Ishikawa (cell line): ENCODE measurements at regions not wholly inside any gene's neighbourhood (a gene's known extent, or its start where the extent isn't known, plus 50 kb on each side); places are given as distances from the start of the nearest gene placed in this dataset.

ENCODE experiments used
- CEBPB ChIP-seq: IDR thresholded peaks from 2 replicates; pipeline ENCODE4 v1.6.1; 2012
- CREB1 ChIP-seq: IDR thresholded peaks from 2 replicates; pipeline ENCODE4 v1.6.1; 2012; ENCODE audit warnings: low read depth
- EGR1 ChIP-seq: IDR thresholded peaks from 2 replicates; pipeline ENCODE4 v1.6.1; 2012
- EP300 ChIP-seq: IDR thresholded peaks from 2 replicates; pipeline ENCODE4 v1.6.1; 2012; ENCODE audit warnings: borderline replicate concordance
- FOXM1 ChIP-seq: IDR thresholded peaks from 2 replicates; pipeline ENCODE4 v1.6.1; 2012; ENCODE audit warnings: low read depth, borderline replicate concordance
- NFIC ChIP-seq: IDR thresholded peaks from 2 replicates; pipeline ENCODE4 v1.6.1; 2012
- RAD21 ChIP-seq: IDR thresholded peaks from 2 replicates; pipeline ENCODE4 v1.6.1; 2012; ENCODE audit warnings: low read depth
- TAF1 ChIP-seq: IDR thresholded peaks from 2 replicates; pipeline ENCODE4 v1.6.1; 2012; ENCODE audit warnings: low read depth, mild to moderate bottlenecking
- TCF12 ChIP-seq: IDR thresholded peaks from 2 replicates; pipeline ENCODE4 v1.6.1; 2012; ENCODE audit warnings: low read depth
- TEAD4 ChIP-seq: IDR thresholded peaks from 2 replicates; pipeline ENCODE4 v1.6.1; 2012
- YY1 ChIP-seq: IDR thresholded peaks from 2 replicates; pipeline ENCODE4 v1.6.1; 2012; ENCODE audit warnings: low read depth
- ZBTB7A ChIP-seq: IDR thresholded peaks from 2 replicates; pipeline ENCODE4 v1.6.1; 2012; ENCODE audit warnings: low read depth
- TF ChIP-seq, protein P1 (sequence below): IDR thresholded peaks from 2 replicates; pipeline ENCODE4 v1.6.1; 2012
- TF ChIP-seq, protein P2 (sequence below): IDR thresholded peaks from 2 replicates; pipeline ENCODE4 v1.6.1; 2012
- TF ChIP-seq, protein P3 (sequence below): IDR thresholded peaks from 2 replicates; pipeline ENCODE4 v1.6.1; 2012; ENCODE audit warnings: low read depth, mild to moderate bottlenecking

DNA sequence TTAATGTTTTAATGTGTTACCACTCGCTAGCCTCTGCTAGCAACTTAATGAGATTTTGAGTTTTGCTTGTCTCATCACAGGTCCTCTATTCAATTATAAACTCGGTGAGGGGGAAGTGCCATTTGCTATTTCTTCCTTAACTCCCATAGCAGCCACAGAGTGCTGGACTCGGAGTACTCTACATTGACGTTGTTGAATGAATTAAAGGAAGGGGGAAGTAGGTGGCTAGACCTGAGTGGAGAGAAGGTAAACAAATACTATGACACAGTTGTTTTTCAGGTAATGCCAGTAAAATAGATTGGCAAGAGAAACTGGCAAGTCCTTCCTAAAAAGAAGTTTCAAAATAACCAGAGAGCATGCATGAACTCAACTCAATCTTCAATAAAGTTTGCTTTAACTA lies 339.3 kb downstream of the HRH4 start:
- TF ChIP-seq ZBTB7A (no peak), EGR1 (no peak), NFIC (no peak), CEBPB (no peak)
- TF ChIP-seq, protein P1, sequence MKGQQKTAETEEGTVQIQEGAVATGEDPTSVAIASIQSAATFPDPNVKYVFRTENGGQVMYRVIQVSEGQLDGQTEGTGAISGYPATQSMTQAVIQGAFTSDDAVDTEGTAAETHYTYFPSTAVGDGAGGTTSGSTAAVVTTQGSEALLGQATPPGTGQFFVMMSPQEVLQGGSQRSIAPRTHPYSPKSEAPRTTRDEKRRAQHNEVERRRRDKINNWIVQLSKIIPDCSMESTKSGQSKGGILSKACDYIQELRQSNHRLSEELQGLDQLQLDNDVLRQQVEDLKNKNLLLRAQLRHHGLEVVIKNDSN = no peak
- TF ChIP-seq, protein P2, sequence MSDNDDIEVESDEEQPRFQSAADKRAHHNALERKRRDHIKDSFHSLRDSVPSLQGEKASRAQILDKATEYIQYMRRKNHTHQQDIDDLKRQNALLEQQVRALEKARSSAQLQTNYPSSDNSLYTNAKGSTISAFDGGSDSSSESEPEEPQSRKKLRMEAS = no peak

DNA sequence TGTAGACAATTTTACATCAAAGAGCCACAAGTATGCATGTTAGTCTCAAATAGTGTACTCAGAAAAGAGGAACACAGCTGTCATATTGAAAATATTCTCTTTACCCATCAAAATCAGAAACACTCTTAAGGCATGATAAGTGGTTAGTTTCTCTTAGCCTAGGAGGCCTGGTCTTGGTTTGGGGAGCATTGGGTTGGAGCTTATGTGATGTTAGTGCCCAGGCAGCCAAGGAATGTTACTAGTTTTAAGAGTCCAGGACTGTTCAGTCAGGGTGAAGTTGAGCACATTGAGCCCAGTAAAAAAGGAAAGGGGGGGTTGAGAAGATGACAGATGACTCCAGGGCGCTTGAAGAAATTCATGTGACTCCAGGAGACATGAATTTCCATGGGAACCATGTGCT lies 340.6 kb downstream of the HRH4 start:
- TF ChIP-seq, protein P1 = no peak
- TF ChIP-seq TEAD4 (no peak), YY1 (no peak), TAF1 (no peak), CEBPB (no peak), TCF12 (no peak), NFIC (no peak), CREB1 (no peak), EP300 (no peak), ZBTB7A (no peak), EGR1 (no peak)
- TF ChIP-seq, protein P3, sequence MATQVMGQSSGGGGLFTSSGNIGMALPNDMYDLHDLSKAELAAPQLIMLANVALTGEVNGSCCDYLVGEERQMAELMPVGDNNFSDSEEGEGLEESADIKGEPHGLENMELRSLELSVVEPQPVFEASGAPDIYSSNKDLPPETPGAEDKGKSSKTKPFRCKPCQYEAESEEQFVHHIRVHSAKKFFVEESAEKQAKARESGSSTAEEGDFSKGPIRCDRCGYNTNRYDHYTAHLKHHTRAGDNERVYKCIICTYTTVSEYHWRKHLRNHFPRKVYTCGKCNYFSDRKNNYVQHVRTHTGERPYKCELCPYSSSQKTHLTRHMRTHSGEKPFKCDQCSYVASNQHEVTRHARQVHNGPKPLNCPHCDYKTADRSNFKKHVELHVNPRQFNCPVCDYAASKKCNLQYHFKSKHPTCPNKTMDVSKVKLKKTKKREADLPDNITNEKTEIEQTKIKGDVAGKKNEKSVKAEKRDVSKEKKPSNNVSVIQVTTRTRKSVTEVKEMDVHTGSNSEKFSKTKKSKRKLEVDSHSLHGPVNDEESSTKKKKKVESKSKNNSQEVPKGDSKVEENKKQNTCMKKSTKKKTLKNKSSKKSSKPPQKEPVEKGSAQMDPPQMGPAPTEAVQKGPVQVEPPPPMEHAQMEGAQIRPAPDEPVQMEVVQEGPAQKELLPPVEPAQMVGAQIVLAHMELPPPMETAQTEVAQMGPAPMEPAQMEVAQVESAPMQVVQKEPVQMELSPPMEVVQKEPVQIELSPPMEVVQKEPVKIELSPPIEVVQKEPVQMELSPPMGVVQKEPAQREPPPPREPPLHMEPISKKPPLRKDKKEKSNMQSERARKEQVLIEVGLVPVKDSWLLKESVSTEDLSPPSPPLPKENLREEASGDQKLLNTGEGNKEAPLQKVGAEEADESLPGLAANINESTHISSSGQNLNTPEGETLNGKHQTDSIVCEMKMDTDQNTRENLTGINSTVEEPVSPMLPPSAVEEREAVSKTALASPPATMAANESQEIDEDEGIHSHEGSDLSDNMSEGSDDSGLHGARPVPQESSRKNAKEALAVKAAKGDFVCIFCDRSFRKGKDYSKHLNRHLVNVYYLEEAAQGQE = no peak
- TF ChIP-seq, protein P2 = no peak

DNA sequence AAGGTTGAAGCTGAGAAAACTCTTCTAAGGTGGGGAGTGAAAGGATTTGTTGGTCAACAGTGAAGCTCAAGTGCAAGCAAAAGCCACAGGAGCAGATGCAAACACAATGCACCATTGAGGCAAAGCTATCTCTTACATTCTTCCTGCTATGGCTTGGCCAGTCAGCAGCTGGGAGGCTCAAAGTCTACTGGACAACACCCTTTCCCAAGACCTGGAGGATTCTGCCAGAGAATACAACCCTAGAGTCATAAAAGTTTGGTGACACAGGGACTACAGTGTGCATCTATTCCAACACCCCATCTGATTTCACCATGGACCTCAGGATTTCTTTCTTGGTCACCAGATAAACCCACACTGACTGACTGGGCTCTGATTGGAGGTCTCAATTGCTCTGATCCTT lies 342.0 kb downstream of the HRH4 start:
- TF ChIP-seq YY1 (no peak), EP300 (no peak), NFIC (no peak), RAD21 (no peak), TAF1 (no peak), CREB1 (no peak), FOXM1 (no peak), EGR1 (no peak), TEAD4 (no peak), ZBTB7A (no peak), CEBPB (no peak), TCF12 (no peak)
- TF ChIP-seq, protein P3 = no peak
- TF ChIP-seq, protein P1 = no peak
- TF ChIP-seq, protein P2 = no peak

DNA sequence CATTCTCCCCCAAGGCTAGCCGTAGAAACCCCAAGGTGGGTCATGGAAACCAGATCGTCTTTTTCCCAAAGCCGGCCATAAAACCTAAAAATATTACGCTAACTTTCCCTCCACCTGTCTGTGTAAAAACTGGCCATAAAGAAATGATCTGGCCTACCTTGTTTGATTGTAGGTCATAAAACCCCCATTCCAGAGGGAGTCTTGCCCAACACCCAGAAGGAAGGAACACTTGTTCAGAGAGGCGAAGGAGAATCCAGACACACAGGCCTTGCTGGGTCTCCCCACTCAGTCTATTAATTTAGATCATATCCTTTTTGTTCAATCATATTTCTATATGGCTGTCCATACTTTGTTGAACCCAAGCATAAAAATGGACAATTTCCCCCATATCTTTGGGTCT lies 344.7 kb downstream of the HRH4 start:
- TF ChIP-seq, protein P3 = no peak
- TF ChIP-seq CREB1 = no peak
- no peak for TF ChIP-seq YY1
- no peak for TF ChIP-seq FOXM1
- TF ChIP-seq EP300 = no peak
- no peak for TF ChIP-seq CEBPB
- no peak for TF ChIP-seq NFIC
- TF ChIP-seq, protein P2 = no peak
- no peak for TF ChIP-seq TEAD4
- no peak for TF ChIP-seq ZBTB7A
- no peak for TF ChIP-seq TAF1
- no peak for TF ChIP-seq TCF12
- TF ChIP-seq RAD21 = no peak
- TF ChIP-seq, protein P1 = no peak
- no peak for TF ChIP-seq EGR1
